Smooth muscle cell of the brain vasculature (primary cell): ENCODE measurements at regions not wholly inside any gene's neighbourhood (a gene's known extent, or its start where the extent isn't known, plus 50 kb on each side); places are given as distances from the start of the nearest gene placed in this dataset.
"Not testable (repeated sequence)": the region's sequence is repeated elsewhere in the genome, so short reads cannot be mapped to it uniquely, and the experiment has no call there.

Experiments used
- DNase-seq: peaks from one replicate; pipeline ENCODE4 v3.0.0-alpha.2; 2012; ENCODE audit warnings: low read depth, low spot score

- DNase-seq = no peak
Observed at GRCh38 chr10:29204070-29204800, 84.6 kb upstream of the LYZL1 start.

GRCh38 chr10:29205787-29206186 is 83.1 kb upstream of the LYZL1 start:
- DNase-seq = no peak

- no peak for DNase-seq
Observed at GRCh38 chr10:29208845-29209244, 80.0 kb upstream of the LYZL1 start.

GRCh38 chr10:29209830-29210229 is 79.0 kb upstream of the LYZL1 start:
- no peak for DNase-seq

GRCh38 chr10:29210266-29210868 is 78.5 kb upstream of the LYZL1 start:
- no peak for DNase-seq

- no peak for DNase-seq
Observed at GRCh38 chr10:29212597-29212996, 76.3 kb upstream of the LYZL1 start.

- DNase-seq = no peak
Observed at GRCh38 chr10:29214551-29214950, 74.3 kb upstream of the LYZL1 start.

- DNase-seq = no peak
Observed at GRCh38 chr10:29217292-29217738, 71.6 kb upstream of the LYZL1 start.

- no peak for DNase-seq
Observed at GRCh38 chr10:29223326-29223725, 65.5 kb upstream of the LYZL1 start.

GRCh38 chr10:29224631-29225030 is 64.2 kb upstream of the LYZL1 start:
- DNase-seq = no peak

GRCh38 chr10:29227201-29227600 is 61.7 kb upstream of the LYZL1 start:
- no peak for DNase-seq

- DNase-seq = no peak
Observed at GRCh38 chr10:29228562-29228961, 60.3 kb upstream of the LYZL1 start.

GRCh38 chr10:29229258-29229705 is 59.6 kb upstream of the LYZL1 start:
- DNase-seq = no peak

- DNase-seq = not testable (repeated sequence)
Observed at GRCh38 chr10:29236910-29237309, 52.0 kb upstream of the LYZL1 start.

- no peak for DNase-seq
Observed at GRCh38 chr10:29237786-29238185, 51.1 kb upstream of the LYZL1 start.

GRCh38 chr10:29238523-29239135 is 50.2 kb upstream of the LYZL1 start:
- DNase-seq = no peak
